Type B pancreatic cell (in vitro differentiated cells): ENCODE measurements at regions not wholly inside any gene's neighbourhood (a gene's known extent, or its start where the extent isn't known, plus 50 kb on each side); places are given as distances from the start of the nearest gene placed in this dataset.

Experiments used
- DNase-seq: peaks from one replicate; pipeline ENCODE4 v3.0.0; 2021; ENCODE audit warnings: mixed read lengths; ENCODE audit not compliant: unreplicated experiment; ENCODE audit errors: extremely low spot score
- H3K27ac Mint-ChIP-seq: 2 replicates; pipeline ENCODE4 v1.8.0; 2021; ENCODE audit warnings: mild to moderate bottlenecking, mixed read lengths
- H3K27me3 Mint-ChIP-seq: 2 replicates; pipeline ENCODE4 v1.8.0; 2021; ENCODE audit warnings: mixed read lengths
- H3K36me3 Mint-ChIP-seq: 2 replicates; pipeline ENCODE4 v1.8.0; 2021; ENCODE audit warnings: mixed read lengths
- H3K4me1 Mint-ChIP-seq: one replicate; pipeline ENCODE4 v1.8.0; 2021; ENCODE audit warnings: mixed read lengths; ENCODE audit not compliant: unreplicated experiment
- H3K4me3 Mint-ChIP-seq: 2 replicates; pipeline ENCODE4 v1.8.0; 2021; ENCODE audit warnings: mild to moderate bottlenecking, mixed read lengths
- H3K9me3 Mint-ChIP-seq: 2 replicates; pipeline ENCODE4 v1.8.0; 2021; ENCODE audit warnings: mixed read lengths
- CTCF ChIP-seq: fragments of 200-600 bp; sonication (generic); conservative IDR thresholded peaks from 2 replicates; pipeline ENCODE4 v1.5.0; 2021; ENCODE audit warnings: antibody characterized with exemption, mild to moderate bottlenecking

DNA sequence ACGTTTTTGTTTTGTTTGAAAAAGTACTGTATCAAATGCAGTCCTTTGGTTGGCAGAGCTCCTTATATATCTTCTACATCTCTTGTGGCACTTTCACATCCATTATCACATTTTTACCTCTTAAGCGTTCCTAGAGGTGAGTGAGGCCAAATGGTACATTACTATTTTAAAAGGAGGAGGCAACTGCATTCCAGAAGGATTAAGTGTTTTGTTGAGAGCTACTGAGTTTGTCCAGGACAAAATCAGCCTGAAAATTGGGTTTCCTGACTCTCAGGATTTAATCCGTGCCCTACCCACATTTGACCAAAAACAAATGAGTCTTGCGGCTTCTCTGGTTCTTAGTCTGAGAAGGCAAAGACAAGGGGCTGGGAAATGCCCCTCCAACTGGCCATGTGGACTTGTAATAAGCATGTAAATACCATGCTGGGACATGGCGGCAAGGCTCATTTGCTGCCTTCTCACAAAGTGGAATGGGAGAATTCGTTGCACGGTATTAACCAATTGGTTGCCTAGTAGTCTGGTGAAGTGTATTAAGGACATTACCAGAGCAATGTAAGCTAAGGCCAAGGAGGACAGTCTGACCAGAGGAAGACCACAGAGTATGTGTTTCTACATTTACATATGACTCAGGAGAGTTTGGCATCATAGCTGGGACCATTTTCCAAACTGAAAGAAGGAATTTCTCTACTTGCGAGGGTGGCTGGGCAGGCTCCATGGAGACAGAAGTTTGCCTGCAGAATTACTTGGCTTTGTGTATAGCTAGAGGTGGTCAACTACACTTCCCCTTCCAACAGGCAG lies 175.8 kb upstream of the PLXNC1 start:
- TF ChIP-seq CTCF: no peak
- H3K27ac Mint-ChIP-seq: no peak overlapping the region
- no peak for DNase-seq
- H3K9me3 Mint-ChIP-seq: peaks cover 7% of the 10 kb centered on the region
- H3K36me3 Mint-ChIP-seq: no peaks in the 10 kb centered on the region
- no peak overlapping the region for H3K4me3 Mint-ChIP-seq
- no peaks in the 10 kb centered on the region for H3K27me3 Mint-ChIP-seq
- peaks cover 14% of the 10 kb centered on the region for H3K4me1 Mint-ChIP-seq

- peaks cover 7% of the 10 kb centered on the region for H3K9me3 Mint-ChIP-seq
- no peaks in the 10 kb centered on the region for H3K27me3 Mint-ChIP-seq
- no peak for DNase-seq
- no peak overlapping the region for H3K4me3 Mint-ChIP-seq
- H3K36me3 Mint-ChIP-seq: no peaks in the 10 kb centered on the region
- peaks cover 14% of the 10 kb centered on the region for H3K4me1 Mint-ChIP-seq
- no peak overlapping the region for H3K27ac Mint-ChIP-seq
- TF ChIP-seq CTCF: no peak
Observed at GRCh38 chr12:93974252-93974651, 174.1 kb upstream of the PLXNC1 start.

DNA sequence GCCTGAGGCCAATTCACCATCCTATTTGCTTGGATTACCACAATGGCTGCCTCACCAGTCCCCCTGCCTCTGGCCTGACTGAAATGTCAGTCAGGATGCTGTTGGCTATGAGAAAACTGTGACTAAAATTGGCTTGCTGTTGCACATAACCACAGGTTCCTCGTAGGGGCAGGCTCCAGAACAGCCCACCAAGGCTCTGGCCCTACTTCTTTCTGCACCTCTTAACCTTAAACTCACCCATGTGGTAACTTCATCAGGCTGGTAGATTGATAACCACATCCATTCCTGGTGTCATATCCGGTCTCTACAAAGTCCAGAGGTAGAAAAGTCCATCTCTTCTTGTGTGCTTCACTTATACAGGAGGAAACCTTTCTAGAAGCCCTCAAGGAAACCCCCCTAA lies 172.4 kb upstream of the PLXNC1 start:
- TF ChIP-seq CTCF: no peak
- no peak overlapping the region for H3K4me3 Mint-ChIP-seq

GRCh38 chr12:93977081-93977480 lies 171.3 kb upstream of the PLXNC1 start:
- Mint-ChIP-seq H3K9me3 (no peaks in the 10 kb centered on the region), H3K36me3 (no peaks in the 10 kb centered on the region), H3K4me1 (peaks cover 2% of the 10 kb centered on the region), H3K4me3 (no peak overlapping the region), H3K27me3 (peaks cover 9% of the 10 kb centered on the region), H3K27ac (no peak overlapping the region)
- no peak for TF ChIP-seq CTCF
- DNase-seq: no peak

More for the DNA sequence above, 172.4 kb upstream of the PLXNC1 start:
- H3K36me3 Mint-ChIP-seq: no peaks in the 10 kb centered on the region
- peaks cover 4% of the 10 kb centered on the region for H3K4me1 Mint-ChIP-seq
- DNase-seq: no peak
- peaks cover 4% of the 10 kb centered on the region for H3K9me3 Mint-ChIP-seq
- H3K27me3 Mint-ChIP-seq: peaks cover 3% of the 10 kb centered on the region
- H3K27ac Mint-ChIP-seq: no peak overlapping the region

DNA sequence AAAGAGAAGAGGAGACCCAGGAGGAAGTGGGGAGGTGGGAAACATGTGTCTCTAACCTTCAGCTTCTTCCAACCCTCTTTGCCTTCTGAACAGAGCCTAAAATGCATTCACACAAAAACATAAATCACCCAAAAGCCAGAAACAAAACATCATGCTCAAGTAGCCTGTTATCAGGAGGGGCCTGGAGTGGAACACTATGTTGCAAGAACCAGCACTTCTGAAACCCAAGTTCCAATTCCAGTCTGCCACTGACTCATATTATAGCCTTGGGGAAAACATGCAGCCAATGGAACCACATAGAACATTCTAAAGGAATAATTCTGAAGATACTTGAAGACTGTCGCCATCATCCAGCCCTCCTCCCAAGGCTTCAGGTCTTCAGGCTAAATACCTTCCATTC lies 169.8 kb upstream of the PLXNC1 start:
- peaks cover 13% of the 10 kb centered on the region for H3K4me1 Mint-ChIP-seq
- H3K4me3 Mint-ChIP-seq: no peak overlapping the region
- no peak for DNase-seq
- H3K27me3 Mint-ChIP-seq: peaks cover 10% of the 10 kb centered on the region
- H3K9me3 Mint-ChIP-seq: no peaks in the 10 kb centered on the region
- H3K36me3 Mint-ChIP-seq: no peaks in the 10 kb centered on the region
- no peak for TF ChIP-seq CTCF
- no peak overlapping the region for H3K27ac Mint-ChIP-seq
